OCI-LY3 (cell line): ENCODE measurements at regions not wholly inside any gene's neighbourhood (a gene's known extent, or its start where the extent isn't known, plus 50 kb on each side); places are given as distances from the start of the nearest gene placed in this dataset.

Experiments
- H2AFZ ChIP-seq: fragments of 200-600, 300-600 bp; shearing (Covaris generic); 2 replicates; pipeline ENCODE4 v1.6.0; 2014; ENCODE audit warnings: antibody characterized with exemption, low read depth, low read length
- H3K27ac ChIP-seq: fragments of 200-600, 300-600 bp; sonication (generic); 2 replicates; pipeline ENCODE4 v1.5.1; 2014; ENCODE audit warnings: mild to moderate bottlenecking, low read length, moderate library complexity, mixed read lengths
- H3K27me3 ChIP-seq: fragments of 200-600, 300-600 bp; sonication (generic); 2 replicates; pipeline ENCODE4 v1.6.1; 2014; ENCODE audit warnings: low read depth, low read length, mixed read lengths
- H3K36me3 ChIP-seq: fragments of 200-600, 300-600 bp; sonication (generic); replicated peaks from 2 replicates; pipeline ENCODE3; 2014; ENCODE audit warnings: low read depth, low read length, mixed read lengths
- H3K4me1 ChIP-seq: fragments of 300-600, 200-600 bp; sonication (generic); 2 replicates; pipeline ENCODE4 v1.6.1; 2014; ENCODE audit warnings: low read length, mixed read lengths
- H3K4me2 ChIP-seq: fragments of 200-600, 300-600 bp; sonication (generic); 2 replicates; pipeline ENCODE4 v1.6.1; 2014; ENCODE audit warnings: low read length, mixed read lengths
- H3K4me3 ChIP-seq: fragments of 300-600, 200-600 bp; sonication (generic); 2 replicates; pipeline ENCODE4 v1.5.1; 2014; ENCODE audit warnings: antibody characterized with exemption, mild to moderate bottlenecking, low read length, moderate library complexity
- H3K79me2 ChIP-seq: fragments of 300-600, 200-600 bp; shearing (Covaris generic); 2 replicates; pipeline ENCODE4 v1.6.1; 2014; ENCODE audit warnings: mild to moderate bottlenecking, low read length, mixed read lengths
- H3K9ac ChIP-seq: fragments of 300-600, 200-600 bp; shearing (Covaris generic); 2 replicates; pipeline ENCODE4 v1.6.0; 2014; ENCODE audit warnings: mild to moderate bottlenecking, low read length, moderate library complexity
- H3K9me3 ChIP-seq: fragments of 200-600, 300-600 bp; shearing (Covaris generic); 2 replicates; pipeline ENCODE4 v1.6.1; 2014; ENCODE audit warnings: low read length, mixed read lengths; ENCODE audit not compliant: insufficient read depth
- H4K20me1 ChIP-seq: fragments of 200-600, 300-600 bp; sonication (generic); 2 replicates; pipeline ENCODE4 v1.6.1; 2016; ENCODE audit warnings: low read length, mixed read lengths; ENCODE audit not compliant: insufficient read depth
- CTCF ChIP-seq: fragments of 200-600, 300-600 bp; sonication (generic); IDR thresholded peaks from 2 replicates; pipeline ENCODE4 v1.5.1; 2014; ENCODE audit warnings: antibody characterized with exemption, low read length, low read depth
- EZH2phosphoT487 ChIP-seq: fragments of 200-600 bp; shearing (Covaris generic); IDR thresholded peaks from 2 replicates; pipeline ENCODE4 v1.6.1; 2018; ENCODE audit warnings: antibody characterized with exemption, mixed run types, low read depth

GRCh38 chr5:43774881-43775399 is 172.0 kb downstream of the NNT start:
- Histone ChIP-seq H2AFZ (no peak overlapping the region), H3K9me3 (no peaks in the 10 kb centered on the region), H3K4me1 (no peaks in the 10 kb centered on the region), H3K4me3 (no peak overlapping the region), H3K4me2 (no peak overlapping the region), H4K20me1 (no peaks in the 10 kb centered on the region), H3K79me2 (no peaks in the 10 kb centered on the region), H3K36me3 (no peaks in the 10 kb centered on the region), H3K27ac (no peak overlapping the region), H3K9ac (no peak overlapping the region), H3K27me3 (no peaks in the 10 kb centered on the region)
- TF ChIP-seq EZH2phosphoT487 (no peak), CTCF (no peak)

- Histone ChIP-seq H3K27me3 (no peaks in the 10 kb centered on the region), H2AFZ (no peak overlapping the region), H3K4me3 (no peak overlapping the region), H3K36me3 (no peaks in the 10 kb centered on the region), H3K4me1 (no peaks in the 10 kb centered on the region), H3K27ac (no peak overlapping the region), H3K9me3 (no peaks in the 10 kb centered on the region), H4K20me1 (no peaks in the 10 kb centered on the region), H3K9ac (no peak overlapping the region), H3K4me2 (no peak overlapping the region), H3K79me2 (no peaks in the 10 kb centered on the region)
- TF ChIP-seq EZH2phosphoT487 (no peak), CTCF (no peak)
Measured at GRCh38 chr5:43773478-43773844, 170.5 kb downstream of the NNT start.

- Histone ChIP-seq H3K4me1 (no peaks in the 10 kb centered on the region), H3K4me2 (no peak overlapping the region), H3K27me3 (no peaks in the 10 kb centered on the region), H2AFZ (no peak overlapping the region), H3K9me3 (no peaks in the 10 kb centered on the region), H3K4me3 (no peak overlapping the region), H3K36me3 (no peaks in the 10 kb centered on the region), H3K27ac (no peak overlapping the region), H4K20me1 (no peaks in the 10 kb centered on the region), H3K9ac (no peak overlapping the region), H3K79me2 (no peaks in the 10 kb centered on the region)
- no peak for TF ChIP-seq CTCF
- no peak for TF ChIP-seq EZH2phosphoT487
Measured at GRCh38 chr5:43772764-43773477, 169.9 kb downstream of the NNT start.

- TF ChIP-seq CTCF (no peak), EZH2phosphoT487 (no peak)
- Histone ChIP-seq H3K9ac (no peak overlapping the region), H3K9me3 (no peaks in the 10 kb centered on the region), H3K36me3 (no peaks in the 10 kb centered on the region), H3K79me2 (no peaks in the 10 kb centered on the region), H3K4me1 (no peaks in the 10 kb centered on the region), H3K4me3 (no peak overlapping the region), H3K4me2 (no peak overlapping the region), H4K20me1 (no peaks in the 10 kb centered on the region), H3K27me3 (no peaks in the 10 kb centered on the region), H2AFZ (no peak overlapping the region), H3K27ac (no peak overlapping the region)
Measured at GRCh38 chr5:43772458-43772763, 169.4 kb downstream of the NNT start.
